GM18505 (cell line): ENCODE measurements at regions not wholly inside any gene's neighbourhood (a gene's known extent, or its start where the extent isn't known, plus 50 kb on each side); places are given as distances from the start of the nearest gene placed in this dataset.
A peak's percentile ranks its signal among the peaks of the same experiment; 100 is the strongest.
"Not testable (repeated sequence)": the region's sequence is repeated elsewhere in the genome, so short reads cannot be mapped to it uniquely, and the experiment has no call there.

Source experiments
- ATAC-seq: cut with Tn5 transposase; IDR thresholded peaks from one replicate; pipeline ENCODE4 v1.9.1; 2021; ENCODE audit not compliant: unreplicated experiment
- POLR2A ChIP-seq: IDR thresholded peaks from 4 replicates; pipeline ENCODE4 v1.6.1; 2011; ENCODE audit warnings: borderline replicate concordance; ENCODE audit not compliant: insufficient read depth, insufficient read length; ENCODE audit errors: extremely low read depth

- ATAC-seq: not testable (repeated sequence)
These were observed 81.6 kb downstream of the P2RY10 start for GRCh38 chrX:79026742-79027141.

- TF ChIP-seq POLR2A: no peak
- ATAC-seq: no peak
These were observed 90.2 kb downstream of the P2RY10 start for GRCh38 chrX:79035421-79035820.

GRCh38 chrX:79036157-79036880 is 91.1 kb downstream of the P2RY10 start:
- no peak for TF ChIP-seq POLR2A
- no peak for ATAC-seq

GRCh38 chrX:79065696-79066095 is 78.8 kb upstream of the GPR174 start:
- no peak for TF ChIP-seq POLR2A
- peak; percentile 99 for ATAC-seq

GRCh38 chrX:79078114-79078513 is 66.4 kb upstream of the GPR174 start:
- TF ChIP-seq POLR2A: no peak
- ATAC-seq: no peak

- no peak for ATAC-seq
- TF ChIP-seq POLR2A: no peak
These were observed 65.0 kb upstream of the GPR174 start for GRCh38 chrX:79079477-79079876.

GRCh38 chrX:79080141-79080540 is 64.3 kb upstream of the GPR174 start:
- TF ChIP-seq POLR2A: no peak
- ATAC-seq: no peak

- TF ChIP-seq POLR2A: no peak
- peak; percentile 70 for ATAC-seq
These were observed 62.5 kb upstream of the GPR174 start for GRCh38 chrX:79081895-79082512.

GRCh38 chrX:79082899-79083298 is 61.6 kb upstream of the GPR174 start:
- no peak for TF ChIP-seq POLR2A
- no peak for ATAC-seq

- no peak for TF ChIP-seq POLR2A
- no peak for ATAC-seq
These were observed 59.6 kb upstream of the GPR174 start for GRCh38 chrX:79084923-79085322.

GRCh38 chrX:79089896-79090584 is 54.4 kb upstream of the GPR174 start:
- TF ChIP-seq POLR2A: no peak
- no peak for ATAC-seq

GRCh38 chrX:79094075-79094832 is 50.2 kb upstream of the GPR174 start:
- TF ChIP-seq POLR2A: no peak

More at GRCh38 chrX:79094075-79094832, 50.2 kb upstream of the GPR174 start:
- ATAC-seq: no peak
